ENCODE measurements at regions not wholly inside any gene's neighbourhood (a gene's known extent, or its start where the extent isn't known, plus 50 kb on each side); places are given as distances from the start of the nearest gene placed in this dataset.

- no peak overlapping the region for H3K27ac ChIP-seq
- WGBS, 2 donors (ENCODE audit: low coverage in 1 of 2): 13 to 22% methylated on average over 2 of the region's 2 CpGs
- no peak for TF ChIP-seq POLR2A (IDR thresholded peaks at IDR 0.05)
- TF ChIP-seq, protein P1, sequence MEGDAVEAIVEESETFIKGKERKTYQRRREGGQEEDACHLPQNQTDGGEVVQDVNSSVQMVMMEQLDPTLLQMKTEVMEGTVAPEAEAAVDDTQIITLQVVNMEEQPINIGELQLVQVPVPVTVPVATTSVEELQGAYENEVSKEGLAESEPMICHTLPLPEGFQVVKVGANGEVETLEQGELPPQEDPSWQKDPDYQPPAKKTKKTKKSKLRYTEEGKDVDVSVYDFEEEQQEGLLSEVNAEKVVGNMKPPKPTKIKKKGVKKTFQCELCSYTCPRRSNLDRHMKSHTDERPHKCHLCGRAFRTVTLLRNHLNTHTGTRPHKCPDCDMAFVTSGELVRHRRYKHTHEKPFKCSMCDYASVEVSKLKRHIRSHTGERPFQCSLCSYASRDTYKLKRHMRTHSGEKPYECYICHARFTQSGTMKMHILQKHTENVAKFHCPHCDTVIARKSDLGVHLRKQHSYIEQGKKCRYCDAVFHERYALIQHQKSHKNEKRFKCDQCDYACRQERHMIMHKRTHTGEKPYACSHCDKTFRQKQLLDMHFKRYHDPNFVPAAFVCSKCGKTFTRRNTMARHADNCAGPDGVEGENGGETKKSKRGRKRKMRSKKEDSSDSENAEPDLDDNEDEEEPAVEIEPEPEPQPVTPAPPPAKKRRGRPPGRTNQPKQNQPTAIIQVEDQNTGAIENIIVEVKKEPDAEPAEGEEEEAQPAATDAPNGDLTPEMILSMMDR (IDR thresholded peaks at IDR 0.05): no peak
- TF ChIP-seq EP300 (IDR thresholded peaks at IDR 0.05): no peak
- no peak for TF ChIP-seq POLR2AphosphoS5 (IDR thresholded peaks at IDR 0.05)
- H3K9me3 ChIP-seq: no peaks in the 10 kb centered on the region
- ATAC-seq: no peak
- H3K27me3 ChIP-seq: no peaks in the 10 kb centered on the region
- no peaks in the 10 kb centered on the region for H3K36me3 ChIP-seq
- no peak overlapping the region for H3K4me3 ChIP-seq
- no peaks in the 10 kb centered on the region for H3K4me1 ChIP-seq
These were observed 123.7 kb upstream of the HS3ST3A1 start for GRCh38 chr17:13725288-13725990.

DNA sequence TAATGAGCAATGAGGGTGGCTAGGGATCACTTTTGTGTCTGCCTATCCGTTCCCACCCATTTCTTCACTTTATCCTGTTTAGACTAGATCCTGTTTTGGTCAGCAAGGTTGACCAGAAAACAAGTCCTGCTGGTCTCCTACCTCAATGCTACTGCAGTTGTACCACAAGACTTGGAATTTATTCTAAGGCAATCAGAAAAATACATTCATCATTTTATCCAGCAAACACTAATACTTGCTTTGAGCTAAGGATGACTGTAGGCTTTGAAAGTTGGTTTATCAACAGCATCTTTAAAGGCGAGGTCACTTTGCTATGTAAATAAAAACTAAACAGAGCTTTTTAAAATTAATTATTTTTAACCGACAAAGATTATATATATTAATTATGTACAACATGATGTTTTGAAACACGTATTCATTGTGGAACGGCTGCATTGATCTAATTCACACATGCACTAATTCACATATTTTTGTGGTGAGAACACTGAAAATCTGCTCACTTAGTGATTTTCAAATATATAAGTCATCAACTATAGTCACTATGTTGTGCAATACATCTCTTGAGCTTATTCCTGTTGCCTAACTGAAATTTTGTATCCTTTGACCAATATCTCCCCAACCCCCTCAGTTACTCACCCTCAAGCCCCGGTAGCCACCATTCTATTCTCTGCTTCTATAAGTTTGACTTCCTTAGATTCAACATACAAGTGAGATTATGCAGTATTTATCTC, 125.9 kb upstream of the HS3ST3A1 start:
- no peaks in the 10 kb centered on the region for H3K27me3 ChIP-seq
- WGBS, 2 donors (ENCODE audit: low coverage in 1 of 2): 81 to 85% methylated on average over 5 to 6 of the region's 6 CpGs
- no peak overlapping the region for H3K27ac ChIP-seq
- no peak for ATAC-seq
- no peaks in the 10 kb centered on the region for H3K36me3 ChIP-seq
- H3K4me1 ChIP-seq: no peaks in the 10 kb centered on the region
- H3K4me3 ChIP-seq: no peak overlapping the region
- H3K9me3 ChIP-seq: no peaks in the 10 kb centered on the region
- TF ChIP-seq, protein P1 (IDR thresholded peaks at IDR 0.05): no peak
- TF ChIP-seq POLR2AphosphoS5 (IDR thresholded peaks at IDR 0.05) (no peak), EP300 (IDR thresholded peaks at IDR 0.05) (no peak), POLR2A (IDR thresholded peaks at IDR 0.05) (no peak)

- TF ChIP-seq, protein P1 (IDR thresholded peaks at IDR 0.05): no peak
- TF ChIP-seq POLR2A (IDR thresholded peaks at IDR 0.05): no peak
- Histone ChIP-seq H3K27ac (no peak overlapping the region), H3K4me1 (no peaks in the 10 kb centered on the region), H3K36me3 (no peaks in the 10 kb centered on the region), H3K9me3 (no peaks in the 10 kb centered on the region), H3K27me3 (no peaks in the 10 kb centered on the region), H3K4me3 (no peak overlapping the region)
- ATAC-seq: no peak
- 55 to 81% methylated on average over 4 of the region's 4 CpGs for WGBS, 2 donors (ENCODE audit: low coverage in 1 of 2)
These were observed 127.1 kb upstream of the HS3ST3A1 start for GRCh38 chr17:13728781-13729180.

GRCh38 chr17:13729466-13730134, 127.9 kb upstream of the HS3ST3A1 start:
- WGBS, 2 donors (ENCODE audit: low coverage in 1 of 2): 54 to 68% methylated on average over 6 to 10 of the region's 10 CpGs
- no peaks in the 10 kb centered on the region for H3K4me1 ChIP-seq
- H3K36me3 ChIP-seq: no peaks in the 10 kb centered on the region
- H3K4me3 ChIP-seq: no peak overlapping the region
- TF ChIP-seq POLR2A (IDR thresholded peaks at IDR 0.05) (no peak), EP300 (IDR thresholded peaks at IDR 0.05) (no peak)
- TF ChIP-seq, protein P1 (IDR thresholded peaks at IDR 0.05): no peak
- no peaks in the 10 kb centered on the region for H3K27me3 ChIP-seq
- no peak for ATAC-seq
- H3K27ac ChIP-seq: no peak overlapping the region
- no peaks in the 10 kb centered on the region for H3K9me3 ChIP-seq

Data from gastroesophageal sphincter (tissue), 4 donors.